COLO668 (cell line): ENCODE measurements at regions not wholly inside any gene's neighbourhood (a gene's known extent, or its start where the extent isn't known, plus 50 kb on each side); places are given as distances from the start of the nearest gene placed in this dataset.

Experiments
- DNase-seq: peaks from one replicate; lab custom pipeline; 2025; ENCODE audit not compliant: unreplicated experiment; lab: John Stamatoyannopoulos, UW

- no peak for DNase-seq
Measured at GRCh38 chr2:114384441-114384840, 58.0 kb upstream of the DPP10 start.

- no peak for DNase-seq
Measured at GRCh38 chr2:114389021-114389420, 53.4 kb upstream of the DPP10 start.
